ENCODE measurements at regions not wholly inside any gene's neighbourhood (a gene's known extent, or its start where the extent isn't known, plus 50 kb on each side); places are given as distances from the start of the nearest gene placed in this dataset.

DNA sequence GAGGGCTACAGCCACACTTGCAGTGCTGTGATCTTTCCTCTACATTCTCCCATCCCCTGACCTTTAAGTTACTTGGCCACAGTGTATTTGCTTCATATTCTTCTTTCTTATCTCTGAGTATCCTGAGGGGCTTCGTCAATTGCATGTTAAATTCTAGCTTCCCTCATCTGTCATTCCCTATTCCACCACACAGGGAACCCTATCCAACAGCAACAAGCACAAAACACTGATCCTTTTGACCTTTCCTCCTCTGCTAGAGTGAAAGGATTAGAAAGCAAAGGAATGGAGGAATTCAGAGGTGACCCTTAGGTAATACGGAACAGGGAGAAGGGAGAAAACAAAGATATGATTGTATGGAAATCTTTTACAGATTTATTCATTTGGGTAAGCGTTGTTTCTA lies 1061.7 kb upstream of the TENM4 start:
- no peak for DNase-seq (ENCODE audit: low read depth in 4 of 4, low spot score in 1 of 4)

DNA sequence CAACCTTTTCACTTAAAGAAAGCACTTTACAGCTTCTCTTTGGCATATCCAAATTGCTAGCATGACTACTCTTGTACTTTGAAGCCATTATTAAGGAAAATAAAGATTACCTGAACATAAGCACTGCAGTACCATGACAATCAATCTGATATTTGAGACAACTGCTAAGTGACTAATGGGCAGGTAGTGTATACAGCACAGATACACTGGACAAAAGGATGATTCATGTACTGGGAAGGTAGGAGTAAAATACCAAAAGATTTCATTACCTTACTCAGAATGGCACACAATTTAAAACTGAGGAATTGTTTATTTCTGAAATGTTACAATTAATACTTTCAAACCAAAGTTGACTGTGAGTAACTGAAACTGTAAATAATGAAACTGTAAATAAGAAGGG lies 1054.3 kb upstream of the TENM4 start:
- DNase-seq (ENCODE audit: low read depth in 4 of 4, low spot score in 1 of 4) = no peak

DNA sequence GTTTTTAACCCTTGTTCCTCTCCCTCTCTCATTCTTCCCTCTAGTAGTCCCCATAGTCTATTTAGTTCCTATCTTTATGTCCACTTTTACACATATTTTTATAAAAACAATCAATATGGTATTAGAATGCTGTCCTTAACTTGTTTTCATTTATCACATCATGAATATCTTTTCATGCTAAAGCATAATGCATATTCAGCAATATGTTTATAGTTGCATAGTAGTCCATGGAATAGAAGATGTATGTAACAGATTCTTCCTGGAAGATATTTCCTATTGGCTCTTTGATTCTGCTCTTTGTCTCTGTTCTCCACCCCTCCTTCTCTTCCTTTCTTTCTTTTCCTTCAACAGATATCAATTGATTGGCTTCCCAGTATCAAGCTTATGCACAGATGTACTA lies 1047.1 kb upstream of the TENM4 start:
- no peak for DNase-seq (ENCODE audit: low read depth in 4 of 4, low spot score in 1 of 4)

DNA sequence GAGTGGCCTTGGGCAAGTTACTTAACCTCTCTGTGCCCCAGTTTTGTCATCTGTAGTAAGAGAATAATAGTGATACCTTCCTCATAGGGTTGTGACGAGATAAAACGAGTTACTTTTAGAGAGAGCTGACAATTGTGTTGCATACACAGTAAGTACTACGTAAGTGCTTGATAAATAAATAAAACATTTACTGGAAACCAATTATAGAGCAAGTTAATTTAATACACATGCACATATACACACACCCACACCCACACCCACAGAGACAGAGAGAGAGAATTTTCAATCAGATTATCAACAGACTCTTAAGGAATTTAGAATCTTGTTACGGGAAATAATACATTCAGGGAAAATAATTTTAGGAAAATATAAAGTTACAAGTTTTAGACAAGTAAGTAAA lies 1045.8 kb upstream of the TENM4 start:
- no peak for DNase-seq (ENCODE audit: low read depth in 4 of 4, low spot score in 1 of 4)

DNA sequence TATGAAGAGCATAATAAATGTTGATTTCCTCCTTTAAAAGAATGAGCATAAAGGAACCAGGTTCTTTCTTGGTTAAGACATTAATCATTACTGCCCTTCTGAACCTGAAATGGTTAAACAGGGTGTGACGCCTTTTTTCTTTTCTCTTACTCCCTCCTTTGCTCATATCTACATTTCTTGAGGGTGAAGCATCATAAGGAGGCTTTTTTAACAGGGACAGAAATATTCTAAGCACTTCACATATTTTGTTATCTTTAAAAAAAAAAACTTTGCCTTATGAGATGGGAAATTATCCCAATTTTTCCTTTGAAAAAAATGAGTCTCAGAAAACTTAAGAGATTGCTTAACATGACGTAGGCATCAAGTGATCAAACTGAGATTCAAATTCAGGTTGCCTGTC lies 1036.3 kb upstream of the TENM4 start:
- no peak for DNase-seq (ENCODE audit: low read depth in 4 of 4, low spot score in 1 of 4)

DNA sequence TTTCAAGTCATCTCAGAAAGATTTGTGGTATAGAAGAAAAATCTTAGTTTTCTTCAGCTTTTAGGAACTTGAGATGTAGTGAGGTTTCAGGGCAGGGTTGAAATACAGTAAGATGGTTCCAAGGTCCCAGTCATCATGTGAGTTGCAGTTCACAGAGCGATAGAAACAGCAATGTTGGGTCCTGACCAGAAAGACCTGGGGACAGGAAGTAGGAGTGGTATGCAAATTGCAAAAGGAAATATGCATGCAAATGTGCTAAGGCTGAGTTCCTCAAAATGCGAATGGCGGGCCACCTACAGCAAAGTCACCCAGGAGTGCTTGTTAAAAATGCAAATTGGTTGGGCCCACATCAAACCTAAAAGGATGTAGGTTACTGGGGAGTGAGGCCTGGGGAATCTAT lies 1032.7 kb upstream of the TENM4 start:
- DNase-seq (ENCODE audit: low read depth in 4 of 4, low spot score in 1 of 4) = no peak

DNA sequence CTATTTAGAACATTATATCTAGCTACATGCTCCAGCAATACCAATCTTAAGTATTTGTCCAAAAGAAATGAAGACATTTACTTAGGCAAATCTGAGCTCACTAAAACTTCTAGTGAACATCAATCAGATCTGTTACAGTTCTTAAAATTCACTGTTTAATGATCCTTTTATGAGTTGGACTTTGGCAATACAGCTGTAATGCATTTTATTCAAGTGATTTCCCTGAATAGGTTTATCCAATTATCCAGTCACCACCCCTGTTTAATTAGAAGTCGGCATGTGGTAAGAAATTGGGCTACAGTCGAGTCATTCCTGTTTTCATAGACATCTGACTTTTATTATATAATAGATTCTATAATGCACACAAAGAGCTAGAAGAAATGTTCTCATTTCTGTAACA lies 1029.0 kb upstream of the TENM4 start:
- no peak for DNase-seq (ENCODE audit: low read depth in 4 of 4, low spot score in 1 of 4)

DNA sequence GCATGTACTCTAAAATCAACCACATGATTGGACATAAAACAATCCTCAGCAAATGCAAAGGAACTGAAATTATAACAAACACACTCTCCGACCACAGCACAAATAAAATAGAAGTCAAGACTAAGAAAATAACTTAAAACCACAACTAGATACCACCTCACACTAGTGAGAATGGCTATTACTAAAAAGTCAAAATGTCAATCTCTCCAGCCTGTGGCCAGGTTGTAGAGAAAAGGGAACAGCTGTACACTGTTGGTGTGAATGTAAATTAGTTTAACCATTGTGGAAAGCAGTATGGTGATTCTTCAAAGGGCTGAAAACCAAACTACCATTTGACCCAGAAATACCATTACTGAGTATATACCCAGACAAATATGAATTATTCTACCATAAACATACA lies 1025.7 kb upstream of the TENM4 start:
- DNase-seq (ENCODE audit: low read depth in 4 of 4, low spot score in 1 of 4) = no peak

DNA sequence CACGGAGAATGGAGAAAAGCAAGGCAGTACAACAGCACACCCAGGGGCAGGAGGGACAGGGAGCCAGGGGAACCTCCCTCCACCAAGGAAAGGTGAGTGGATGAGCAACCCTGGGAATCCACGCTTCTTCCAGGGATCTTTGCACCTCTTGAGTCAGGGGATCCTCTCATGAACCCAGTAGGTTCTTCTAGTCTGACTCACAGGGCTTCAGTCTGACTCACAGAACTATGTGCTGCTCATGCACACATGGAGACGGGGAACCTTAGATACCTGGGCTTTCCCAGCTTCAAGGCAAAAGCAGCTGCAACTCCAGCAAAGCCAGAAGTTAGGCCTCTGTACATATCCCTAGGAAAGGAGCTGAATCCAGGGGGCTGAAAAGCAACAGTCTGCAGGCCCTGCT lies 1021.4 kb upstream of the TENM4 start:
- DNase-seq (ENCODE audit: low read depth in 4 of 4, low spot score in 1 of 4) = no peak

DNA sequence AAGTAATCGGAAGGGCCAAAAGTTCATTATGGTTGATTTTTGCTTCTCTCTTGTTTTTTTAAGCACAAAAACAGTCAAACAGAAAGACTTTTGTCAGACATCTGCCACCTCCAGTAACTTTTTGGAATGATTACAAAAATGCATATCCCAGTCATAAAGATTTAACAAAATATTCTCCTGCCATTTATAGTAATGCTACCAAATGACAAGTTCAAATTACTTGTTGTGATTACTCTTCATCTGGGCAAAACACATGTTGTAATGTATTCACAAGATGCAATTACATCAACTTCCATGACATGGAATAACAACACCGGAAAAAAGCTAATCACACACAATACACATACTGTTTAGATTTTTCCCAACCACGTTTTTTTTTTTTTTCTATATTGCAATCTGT lies 1017.5 kb upstream of the TENM4 start:
- DNase-seq (ENCODE audit: low read depth in 4 of 4, low spot score in 1 of 4) = no peak

DNA sequence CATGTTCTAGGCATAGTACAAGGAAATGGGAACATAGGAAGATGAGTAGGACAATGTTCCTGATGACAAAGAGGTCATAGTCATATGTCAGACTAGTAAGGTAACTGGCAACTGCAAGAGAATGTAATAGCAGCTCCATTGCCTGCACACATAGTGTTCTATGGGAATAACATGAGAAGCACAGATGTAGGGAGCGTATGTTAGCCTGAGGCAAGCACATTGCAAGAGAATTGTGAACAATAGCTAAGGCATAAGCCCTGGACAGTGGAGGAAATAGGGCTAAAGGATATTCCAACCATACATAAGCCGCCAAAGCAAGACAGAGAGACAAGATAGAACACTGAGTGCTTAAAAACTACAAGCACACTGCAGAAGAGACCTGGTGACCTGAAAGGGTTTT lies 1017.0 kb upstream of the TENM4 start:
- DNase-seq (ENCODE audit: low read depth in 4 of 4, low spot score in 1 of 4) = no peak

DNA sequence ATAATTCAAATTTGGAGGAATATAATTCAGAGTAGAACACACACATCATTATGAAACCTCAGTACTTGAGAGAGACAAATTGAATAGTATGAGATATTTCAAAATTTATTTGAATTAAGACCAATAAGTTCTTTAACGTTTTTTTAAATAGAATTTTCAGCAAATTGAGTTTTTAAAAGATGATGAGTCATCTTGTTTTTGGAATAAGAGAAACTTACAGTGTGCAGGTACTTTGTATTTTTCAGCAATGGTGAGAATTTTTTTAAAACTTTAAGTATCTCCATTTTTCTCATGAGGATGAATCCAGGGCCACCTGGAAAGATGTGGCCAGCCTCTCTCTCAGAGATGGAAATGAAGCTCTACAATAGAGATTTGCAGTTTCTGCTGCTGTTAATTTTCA lies 1015.0 kb upstream of the TENM4 start:
- no peak for DNase-seq (ENCODE audit: low read depth in 4 of 4, low spot score in 1 of 4)

DNA sequence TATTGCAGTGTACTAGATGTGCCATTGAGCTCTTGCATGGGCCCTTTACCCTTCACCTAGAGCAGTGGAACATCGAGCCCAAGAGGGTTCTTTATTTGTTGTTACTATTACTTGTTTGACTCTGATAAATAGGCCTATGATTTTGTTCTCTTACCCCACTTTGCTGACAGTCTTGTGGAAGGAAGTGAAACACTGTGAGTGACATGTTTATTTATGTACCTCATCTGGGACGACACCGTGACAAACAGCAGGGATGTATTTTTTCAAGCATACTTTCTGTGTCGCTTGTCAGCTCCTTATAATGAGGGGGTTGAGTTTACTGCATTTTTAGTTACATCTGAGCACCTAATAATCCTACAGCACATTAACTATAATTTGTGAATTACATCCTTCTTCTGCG lies 1010.3 kb upstream of the TENM4 start:
- DNase-seq (ENCODE audit: low read depth in 4 of 4, low spot score in 1 of 4) = no peak

DNA sequence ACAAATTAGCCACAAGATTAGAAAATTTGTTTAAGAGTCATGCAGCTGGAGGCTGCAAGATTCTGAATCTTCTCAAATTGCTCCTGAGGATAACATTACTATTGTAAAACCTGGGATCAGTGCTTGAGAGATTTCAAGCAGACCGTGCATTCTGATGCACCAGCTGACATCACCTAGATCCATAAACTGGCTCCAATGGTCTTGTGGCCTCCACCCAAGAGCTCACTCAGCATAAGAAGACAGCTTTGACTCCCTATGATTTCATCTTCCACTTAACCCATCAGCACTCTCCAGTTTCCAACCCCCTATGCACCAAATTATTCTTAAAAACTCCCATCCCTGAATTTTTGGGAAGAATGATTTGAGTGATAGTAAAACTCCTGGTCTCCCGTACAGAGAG lies 1007.9 kb upstream of the TENM4 start:
- DNase-seq (ENCODE audit: low read depth in 4 of 4, low spot score in 1 of 4) = no peak

DNA sequence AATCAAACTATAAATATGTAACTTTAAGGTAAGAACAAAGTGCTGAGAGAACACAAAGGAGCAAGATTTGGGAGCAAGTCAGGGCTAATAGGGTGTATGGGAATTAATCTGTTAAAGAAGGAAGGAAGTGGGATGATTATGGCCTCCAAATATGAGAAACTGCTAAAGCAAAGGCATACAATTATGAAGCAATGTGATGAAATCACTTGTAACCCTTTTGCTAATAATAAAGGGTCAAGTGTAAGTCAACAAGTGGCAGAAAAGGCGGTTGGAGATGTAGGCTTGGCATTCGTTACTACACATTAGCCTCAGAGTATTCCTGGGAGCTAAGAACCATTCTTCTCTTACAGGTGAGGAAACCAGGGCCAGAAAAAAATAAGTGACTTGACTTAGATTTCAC lies 1002.3 kb upstream of the TENM4 start:
- DNase-seq (ENCODE audit: low read depth in 4 of 4, low spot score in 1 of 4) = no peak

DNA sequence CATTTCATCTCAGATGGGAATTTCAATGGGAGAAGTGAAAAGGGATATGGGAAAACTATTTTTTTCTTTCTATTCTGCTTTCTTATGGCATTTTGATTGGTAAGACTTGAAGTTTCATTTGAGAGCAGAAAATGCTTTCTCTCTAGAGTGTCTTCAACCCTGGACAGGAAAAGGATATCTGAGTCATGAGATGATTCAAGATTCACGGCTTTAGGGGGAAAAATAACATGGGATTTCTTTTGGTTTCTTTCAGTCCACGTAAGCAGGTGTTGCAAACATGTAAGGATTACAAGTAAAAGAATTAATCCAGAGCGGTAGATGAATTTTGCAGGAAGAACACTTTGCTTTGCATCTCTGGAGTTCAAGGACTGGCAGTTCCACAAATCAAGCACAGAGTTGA lies 1001.0 kb upstream of the TENM4 start:
- DNase-seq (ENCODE audit: low read depth in 4 of 4, low spot score in 1 of 4) = no peak

DNA sequence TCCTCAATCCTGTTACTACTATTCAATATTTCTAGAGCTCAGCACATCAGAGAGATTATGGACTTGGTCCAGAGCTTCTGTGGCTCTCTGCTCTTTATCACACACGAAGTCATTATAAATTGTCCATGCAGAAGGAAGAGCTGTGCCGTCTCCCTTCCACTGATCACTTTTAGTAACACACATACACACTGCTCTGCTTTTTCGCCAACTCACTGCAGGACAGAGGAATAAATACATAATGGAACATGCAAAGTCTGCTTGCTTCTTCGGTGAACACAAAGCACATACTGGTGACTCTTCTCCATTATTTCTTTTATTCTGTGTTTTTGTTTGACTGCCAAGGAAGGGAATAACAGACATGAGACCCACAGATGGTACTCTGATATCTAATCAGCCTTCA lies 1000.0 kb upstream of the TENM4 start:
- DNase-seq (ENCODE audit: low read depth in 4 of 4, low spot score in 1 of 4) = no peak

DNA sequence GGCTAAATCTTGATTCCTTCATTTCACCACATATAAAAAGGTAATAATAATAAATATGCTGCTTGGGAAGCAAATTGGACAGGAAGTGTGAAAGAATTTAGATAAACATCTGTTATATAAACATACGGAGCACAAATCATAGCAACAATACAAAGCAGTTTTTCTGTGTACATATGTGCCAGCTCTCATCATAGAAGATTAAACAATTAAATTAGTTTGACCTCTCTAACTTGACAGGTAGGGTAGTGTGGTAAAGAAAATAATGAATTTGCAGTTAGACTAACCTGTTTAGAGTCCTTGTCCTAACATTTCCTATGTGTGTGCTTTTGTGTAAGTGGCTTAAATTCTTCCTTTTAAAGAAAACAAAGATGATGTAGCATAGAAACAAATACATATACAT lies 995.7 kb upstream of the TENM4 start:
- DNase-seq (ENCODE audit: low read depth in 4 of 4, low spot score in 1 of 4) = no peak

DNA sequence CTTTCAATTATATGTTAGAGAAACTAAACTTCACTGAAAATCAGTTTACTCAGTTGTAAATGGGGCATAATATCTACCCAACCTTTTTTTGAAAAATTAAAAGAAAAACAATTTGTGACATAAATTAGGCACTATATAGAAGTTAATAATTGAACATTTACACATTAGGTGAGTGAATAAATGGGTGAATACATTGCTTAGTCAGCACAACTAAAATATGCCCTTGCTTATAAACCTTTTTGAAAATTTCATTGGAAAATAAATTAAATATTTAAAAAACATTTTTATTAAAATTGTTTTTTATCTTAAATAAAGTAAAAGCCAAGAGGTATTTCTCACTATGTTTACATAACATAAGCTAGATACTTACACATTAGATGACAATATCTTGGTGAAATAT lies 994.5 kb upstream of the TENM4 start:
- DNase-seq (ENCODE audit: low read depth in 4 of 4, low spot score in 1 of 4) = no peak

DNA sequence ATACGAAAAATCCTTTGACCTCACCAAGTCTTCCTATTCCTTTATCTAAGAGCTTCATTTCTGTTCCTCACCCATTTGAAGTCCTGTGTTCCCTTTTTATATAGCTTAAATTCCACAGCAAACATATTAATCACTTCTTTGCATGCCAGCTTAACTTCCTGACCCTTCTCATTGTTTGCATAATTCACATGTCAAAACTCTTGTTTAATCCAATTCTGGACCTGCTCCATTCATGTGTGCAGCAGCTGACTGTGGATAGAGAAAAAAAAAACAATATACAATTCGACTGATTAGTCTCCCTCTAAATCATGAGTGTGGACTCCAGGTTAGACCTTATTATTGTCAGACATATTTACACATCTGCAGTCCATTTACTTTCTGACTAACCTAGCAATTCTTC lies 991.2 kb upstream of the TENM4 start:
- no peak for DNase-seq (ENCODE audit: low read depth in 4 of 4, low spot score in 1 of 4)

DNA sequence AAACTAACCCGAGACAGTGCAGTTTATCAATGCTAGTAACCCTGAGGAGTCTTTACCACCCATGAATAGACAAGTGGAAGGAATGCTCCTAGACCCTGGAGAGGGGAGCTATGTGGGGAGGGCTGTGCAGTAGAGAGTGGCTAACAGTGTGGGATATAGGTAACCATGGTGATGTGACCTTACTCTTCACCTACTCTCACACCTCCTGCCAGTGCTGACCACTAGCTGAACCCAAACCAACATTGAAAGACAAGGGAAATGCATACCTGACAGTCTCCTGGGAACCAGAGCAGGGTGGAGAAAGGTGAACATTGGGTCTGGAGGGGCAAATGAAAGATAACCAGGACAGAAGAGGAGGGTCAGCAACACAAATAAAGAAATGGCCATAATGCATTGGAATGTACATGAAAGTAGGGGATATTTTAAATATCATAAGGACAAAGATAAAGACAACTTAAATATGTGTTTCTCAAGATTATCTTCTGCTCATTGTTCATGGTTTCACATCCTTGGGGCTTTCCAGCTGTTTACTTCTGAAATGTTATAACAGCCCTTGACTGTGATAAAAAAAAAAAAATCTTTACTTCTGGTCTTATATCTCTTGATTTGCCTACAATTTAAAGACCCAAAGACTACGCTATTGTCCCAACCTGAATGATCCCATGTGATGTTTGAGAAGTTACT lies 983.3 kb upstream of the TENM4 start:
- no peak for DNase-seq (ENCODE audit: low read depth in 4 of 4, low spot score in 1 of 4)

DNA sequence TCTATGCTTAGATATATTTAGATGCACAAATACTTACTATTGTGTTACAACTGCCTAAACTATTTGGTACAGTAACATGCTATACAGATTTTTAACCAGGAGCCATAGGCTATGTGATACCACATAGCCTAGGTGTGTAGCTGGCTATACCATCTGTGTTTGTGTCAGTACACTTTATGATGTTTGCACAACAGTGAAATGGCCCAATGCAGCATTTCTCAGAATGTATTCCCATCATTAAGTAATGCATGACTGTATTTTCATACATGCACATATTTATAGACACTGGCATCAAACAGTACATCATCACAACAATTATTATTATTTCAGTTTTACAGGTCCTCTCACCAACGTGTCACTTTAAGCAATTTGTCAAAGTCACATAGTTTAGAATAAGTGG lies 979.5 kb upstream of the TENM4 start:
- DNase-seq (ENCODE audit: low read depth in 4 of 4, low spot score in 1 of 4) = no peak

DNA sequence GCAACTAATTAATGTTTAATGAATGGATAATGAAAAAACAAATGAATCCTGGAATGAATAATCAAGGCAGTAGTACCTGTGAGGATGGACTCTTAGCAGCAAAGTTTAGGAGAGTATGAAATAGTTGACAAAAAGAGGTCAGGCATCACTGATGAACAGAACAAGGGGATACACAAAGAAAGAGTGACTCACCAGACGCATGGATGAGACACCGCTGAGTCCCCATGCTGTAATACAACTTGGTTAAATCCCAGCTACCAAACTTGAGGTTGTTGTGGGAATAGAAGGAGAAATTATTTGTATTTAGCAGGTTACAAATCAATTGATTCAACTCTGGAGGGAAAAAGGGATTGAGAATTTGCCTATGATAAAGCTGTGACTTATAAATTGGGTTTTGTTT lies 976.9 kb upstream of the TENM4 start:
- no peak for DNase-seq (ENCODE audit: low read depth in 4 of 4, low spot score in 1 of 4)

DNA sequence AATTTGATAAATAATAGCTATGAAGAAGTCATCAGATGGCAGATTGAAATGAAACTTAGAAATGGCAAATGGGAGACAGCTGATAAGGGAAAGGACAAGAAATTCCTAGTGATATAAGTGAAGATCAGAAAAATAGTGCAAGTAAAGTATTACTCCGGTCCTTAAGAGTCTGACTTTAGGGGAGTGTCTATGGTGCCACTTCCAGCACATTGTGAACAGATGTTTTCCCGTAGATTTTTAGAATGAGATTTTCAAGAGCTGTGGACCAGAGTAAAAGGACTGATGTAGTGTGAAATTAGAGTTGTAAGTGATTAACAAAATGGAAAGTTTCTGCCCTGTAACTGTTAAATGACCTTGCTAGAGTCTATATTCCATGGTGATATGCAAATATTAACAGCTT lies 974.8 kb upstream of the TENM4 start:
- no peak for DNase-seq (ENCODE audit: low read depth in 4 of 4, low spot score in 1 of 4)

Measured in stimulated activated CD4-positive, alpha-beta T cell treated with anti-CD3 and anti-CD28 coated beads, Interleukin-1b, Interleukin-23, amount 100 ng/mL, for 24 hours (primary cell).